HG03442 (cell line): ENCODE measurements at regions not wholly inside any gene's neighbourhood (a gene's known extent, or its start where the extent isn't known, plus 50 kb on each side); places are given as distances from the start of the nearest gene placed in this dataset.
"Not testable (repeated sequence)": the region's sequence is repeated elsewhere in the genome, so short reads cannot be mapped to it uniquely, and the experiment has no call there.

Experiments
- ATAC-seq: cut with Tn5 transposase; IDR thresholded peaks from one replicate; pipeline ENCODE4 v1.9.1; 2021; ENCODE audit warnings: mild to moderate bottlenecking, moderate library complexity; ENCODE audit not compliant: unreplicated experiment

- no peak for ATAC-seq
These were observed 138.8 kb upstream of the CRHR1 start for GRCh38 chr17:45645330-45645729.

- ATAC-seq: no peak
These were observed 137.7 kb upstream of the CRHR1 start for GRCh38 chr17:45646288-45646988.

GRCh38 chr17:45648642-45649041 lies 135.5 kb upstream of the CRHR1 start:
- no peak for ATAC-seq

- ATAC-seq: no peak
These were observed 134.3 kb upstream of the CRHR1 start for GRCh38 chr17:45649796-45650195.

- ATAC-seq: no peak
These were observed 133.6 kb upstream of the CRHR1 start for GRCh38 chr17:45650561-45650960.

GRCh38 chr17:45651145-45651709 lies 132.9 kb upstream of the CRHR1 start:
- no peak for ATAC-seq

- no peak for ATAC-seq
These were observed 130.5 kb upstream of the CRHR1 start for GRCh38 chr17:45653616-45654015.

- ATAC-seq: no peak
These were observed 127.5 kb upstream of the CRHR1 start for GRCh38 chr17:45656527-45657181.

- no peak for ATAC-seq
These were observed 123.6 kb upstream of the CRHR1 start for GRCh38 chr17:45660474-45660873.

- no peak for ATAC-seq
These were observed 121.7 kb upstream of the CRHR1 start for GRCh38 chr17:45662432-45662831.

GRCh38 chr17:45663772-45664171 lies 120.3 kb upstream of the CRHR1 start:
- no peak for ATAC-seq

GRCh38 chr17:45664921-45665320 lies 119.2 kb upstream of the CRHR1 start:
- no peak for ATAC-seq

GRCh38 chr17:45666046-45666600 lies 118.0 kb upstream of the CRHR1 start:
- ATAC-seq: no peak

GRCh38 chr17:45666641-45667040 lies 117.5 kb upstream of the CRHR1 start:
- ATAC-seq: no peak

GRCh38 chr17:45667591-45668171 lies 116.4 kb upstream of the CRHR1 start:
- ATAC-seq: no peak

GRCh38 chr17:45668316-45668715 lies 115.8 kb upstream of the CRHR1 start:
- ATAC-seq: no peak

GRCh38 chr17:45672301-45672700 lies 111.8 kb upstream of the CRHR1 start:
- no peak for ATAC-seq

GRCh38 chr17:45672792-45673191 lies 111.3 kb upstream of the CRHR1 start:
- ATAC-seq: no peak

- not testable (repeated sequence) for ATAC-seq
These were observed 110.4 kb upstream of the CRHR1 start for GRCh38 chr17:45673759-45674158.

- ATAC-seq: no peak
These were observed 109.1 kb upstream of the CRHR1 start for GRCh38 chr17:45675012-45675411.

GRCh38 chr17:45675892-45676291 lies 108.2 kb upstream of the CRHR1 start:
- no peak for ATAC-seq

GRCh38 chr17:45676695-45677094 lies 107.4 kb upstream of the CRHR1 start:
- ATAC-seq: no peak
